CD4-positive, alpha-beta T cell (primary cell): ENCODE measurements at regions not wholly inside any gene's neighbourhood (a gene's known extent, or its start where the extent isn't known, plus 50 kb on each side); places are given as distances from the start of the nearest gene placed in this dataset.
"Not testable (repeated sequence)": the region's sequence is repeated elsewhere in the genome, so short reads cannot be mapped to it uniquely, and the experiment has no call there.

Source experiments
- ATAC-seq: fragments of 200-7000 bp; cut with Tn5 transposase; one replicate; pipeline ENCODE4 v1.10.0; 2022; ENCODE audit warnings: mild to moderate bottlenecking; ENCODE audit not compliant: poor library complexity
- CTCF ChIA-PET: fragments of 350-600 bp; sonication (Branson Sonifier 250); formaldehyde crosslinking; loops from one replicate; lab custom pipeline; 2021; ENCODE audit warnings: antibody characterized with exemption, inconsistent platforms; lab: Charles Lee
- POLR2A ChIA-PET: fragments of 350-600 bp; sonication (Branson Sonifier 250); formaldehyde crosslinking; loops from one replicate; lab custom pipeline; 2021; ENCODE audit warnings: antibody characterized with exemption, inconsistent platforms; lab: Charles Lee
- DNase-seq, 14 experiments: peaks; one replicate each; pipeline ENCODE4 v3.0.0-alpha.2; 2013 to 2020; ENCODE audit warnings: mixed read lengths in 2 of 14
- H3K27ac ChIP-seq, 2 donors: one replicate each; pipeline versions ENCODE4 v1.5.1 to v1.7.0; 2013; ENCODE audit warnings: low read length in 2 of 2, low read depth in 1 of 2, mild to moderate bottlenecking in 1 of 2
- H3K27me3 ChIP-seq, 2 experiments: 1 replicate in 1 of 2; 2 replicates in 1 of 2; pipeline versions ENCODE4 v1.6.1 to v1.7.0; 2013; ENCODE audit warnings: low read length in 2 of 2, control low read depth in 1 of 2, mild to moderate bottlenecking in 1 of 2, moderate library complexity in 1 of 2; ENCODE audit not compliant: insufficient read depth in 2 of 2, control insufficient read depth in 1 of 2
- H3K36me3 ChIP-seq: one replicate; pipeline ENCODE4 v1.6.1; 2013; ENCODE audit warnings: low read length, control low read depth; ENCODE audit not compliant: insufficient read depth
- H3K4me1 ChIP-seq: one replicate; pipeline ENCODE4 v1.6.1; 2013; ENCODE audit warnings: low read length, control low read depth; ENCODE audit not compliant: insufficient read depth
- H3K4me3 ChIP-seq: one replicate; pipeline ENCODE4 v1.5.1; 2013; ENCODE audit warnings: mild to moderate bottlenecking, low read length, moderate library complexity
- H3K9me3 ChIP-seq, 2 experiments: 1 replicate in 1 of 2; 2 replicates in 1 of 2; pipeline versions ENCODE4 v1.6.1 to v1.7.0; 2013; ENCODE audit warnings: low read length in 2 of 2, mild to moderate bottlenecking in 2 of 2, control low read depth in 1 of 2, moderate library complexity in 1 of 2; ENCODE audit not compliant: control insufficient read depth in 1 of 2, insufficient read depth in 1 of 2
- H3K27ac Mint-ChIP-seq: one replicate; pipeline ENCODE4 v1.8.0; 2020; ENCODE audit warnings: mixed read lengths
- H3K27me3 Mint-ChIP-seq: one replicate; pipeline ENCODE4 v1.8.0; 2021; ENCODE audit warnings: mixed read lengths
- H3K36me3 Mint-ChIP-seq: one replicate; pipeline ENCODE4 v1.8.0; 2021; ENCODE audit warnings: low read depth, mixed read lengths
- H3K4me1 Mint-ChIP-seq: one replicate; pipeline ENCODE4 v1.8.0; 2021; ENCODE audit warnings: low read depth, mixed read lengths
- H3K4me3 Mint-ChIP-seq: one replicate; pipeline ENCODE4 v1.8.0; 2020; ENCODE audit warnings: mild to moderate bottlenecking, mixed read lengths
- H3K9me3 Mint-ChIP-seq: one replicate; pipeline ENCODE4 v1.8.0; 2020; ENCODE audit warnings: mixed read lengths
- CTCF ChIP-seq: fragments of 200-600 bp; IDR thresholded peaks from one replicate; pipeline ENCODE4 v1.8.0; 2022; ENCODE audit warnings: antibody characterized with exemption, mild to moderate bottlenecking
- intact Hi-C, 2 experiments: fragments of 100-400 bp; cut with DNase I in 1 of 2; cut with micrococcal nuclease in 1 of 2; formaldehyde crosslinking; loops; one replicate each; pipeline versions ENCODE4 v1.15.1 to v1.9.0; 2023 to 2025; cut with DNase I, micrococcal nuclease

- H3K9me3 ChIP-seq: no peaks in the 10 kb centered on the region
- no peak for TF ChIP-seq CTCF
- no peaks in the 10 kb centered on the region for H3K27me3 ChIP-seq
- no peaks in the 10 kb centered on the region for H3K4me1 ChIP-seq
- intact Hi-C loops: no loop called here
- ATAC-seq: no peak
- no peak overlapping the region for H3K27ac Mint-ChIP-seq
- H3K36me3 ChIP-seq: no peaks in the 10 kb centered on the region
- H3K9me3 Mint-ChIP-seq: no peaks in the 10 kb centered on the region
- H3K4me3 Mint-ChIP-seq: no peak overlapping the region
- ChIA-PET POLR2A (no interaction called here), CTCF (no interaction called here)
- no peak for DNase-seq
- H3K4me3 ChIP-seq: no peak overlapping the region
- H3K4me1 Mint-ChIP-seq: no peaks in the 10 kb centered on the region
- H3K27ac ChIP-seq: no peak overlapping the region
- no peaks in the 10 kb centered on the region for H3K27me3 Mint-ChIP-seq
- H3K36me3 Mint-ChIP-seq: no peaks in the 10 kb centered on the region
Measured at GRCh38 chr20:47444584-47444983, 57.1 kb upstream of the NCOA3 start.

GRCh38 chr20:47445291-47445690 is 56.4 kb upstream of the NCOA3 start:
- ChIA-PET POLR2A (no interaction called here), CTCF (no interaction called here)
- Histone ChIP-seq H3K4me3 (no peak overlapping the region), H3K4me1 (no peaks in the 10 kb centered on the region), H3K36me3 (no peaks in the 10 kb centered on the region), H3K27me3 (no peaks in the 10 kb centered on the region), H3K9me3 (no peaks in the 10 kb centered on the region), H3K27ac (no peak overlapping the region)
- DNase-seq (no peak), ATAC-seq (no peak)
- H3K27me3 Mint-ChIP-seq: no peaks in the 10 kb centered on the region
- no peaks in the 10 kb centered on the region for H3K9me3 Mint-ChIP-seq
- intact Hi-C loops: no loop called here
- no peaks in the 10 kb centered on the region for H3K36me3 Mint-ChIP-seq
- no peaks in the 10 kb centered on the region for H3K4me1 Mint-ChIP-seq
- no peak for TF ChIP-seq CTCF
- H3K27ac Mint-ChIP-seq: no peak overlapping the region
- H3K4me3 Mint-ChIP-seq: no peak overlapping the region

GRCh38 chr20:47447350-47448296 is 54.1 kb upstream of the NCOA3 start:
- H3K27me3 ChIP-seq, H3K36me3 ChIP-seq, H3K27me3 Mint-ChIP-seq, H3K36me3 Mint-ChIP-seq, ATAC-seq, intact Hi-C loops, H3K9me3 ChIP-seq, POLR2A ChIA-PET, H3K9me3 Mint-ChIP-seq, CTCF ChIA-PET, H3K4me3 Mint-ChIP-seq, H3K4me1 Mint-ChIP-seq, DNase-seq, H3K27ac Mint-ChIP-seq, H3K27ac ChIP-seq, H3K4me1 ChIP-seq, H3K4me3 ChIP-seq: not testable (repeated sequence)

GRCh38 chr20:47448429-47448828 is 53.3 kb upstream of the NCOA3 start:
- Mint-ChIP-seq H3K27ac (no peak overlapping the region), H3K4me1 (no peaks in the 10 kb centered on the region), H3K36me3 (no peaks in the 10 kb centered on the region), H3K4me3 (no peak overlapping the region), H3K27me3 (no peaks in the 10 kb centered on the region), H3K9me3 (no peaks in the 10 kb centered on the region)
- ChIA-PET POLR2A (no interaction called here), CTCF (no interaction called here)
- ATAC-seq: no peak
- H3K27me3 ChIP-seq: no peaks in the 10 kb centered on the region
- DNase-seq: no peak
- no peak overlapping the region for H3K4me3 ChIP-seq
- no peaks in the 10 kb centered on the region for H3K36me3 ChIP-seq
- no peak overlapping the region for H3K27ac ChIP-seq
- no peaks in the 10 kb centered on the region for H3K9me3 ChIP-seq
- no peaks in the 10 kb centered on the region for H3K4me1 ChIP-seq
- intact Hi-C loops: no loop called here
- no peak for TF ChIP-seq CTCF
